DMS53 treated with DMSO at 0.1 percent for 48 hours (cell line): ENCODE measurements at regions not wholly inside any gene's neighbourhood (a gene's known extent, or its start where the extent isn't known, plus 50 kb on each side); places are given as distances from the start of the nearest gene placed in this dataset.
"Not testable (repeated sequence)": the region's sequence is repeated elsewhere in the genome, so short reads cannot be mapped to it uniquely, and the experiment has no call there.

Experiments used
- DNase-seq: peaks from one replicate; lab custom pipeline; 2025; ENCODE audit not compliant: unreplicated experiment; lab: John Stamatoyannopoulos, UW

DNA sequence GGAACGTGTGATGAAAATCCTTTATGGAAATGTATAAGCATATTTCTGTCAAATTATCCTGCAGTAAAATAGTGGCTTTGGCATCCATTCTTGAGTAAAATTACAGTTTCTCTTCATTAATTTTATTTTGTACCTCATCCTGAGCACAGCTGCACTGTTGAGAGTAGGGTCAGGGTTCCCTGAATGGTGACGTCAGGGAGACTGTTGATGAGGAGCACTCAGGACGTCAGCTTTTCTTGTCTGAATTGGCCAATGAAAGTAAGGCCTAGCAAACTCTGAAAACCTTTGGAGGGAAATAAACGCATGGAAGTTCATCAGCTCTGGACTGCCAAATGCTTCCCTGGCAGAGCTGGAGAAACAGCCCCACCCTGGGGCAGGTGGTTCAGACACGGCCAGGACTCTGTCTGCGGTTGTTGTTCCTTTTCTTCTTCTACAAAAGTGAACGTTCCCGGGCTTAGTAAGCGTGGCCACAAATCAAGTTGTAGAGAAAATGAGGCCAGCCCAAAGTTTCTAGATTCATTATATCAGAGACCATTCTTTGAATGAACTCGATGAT lies 179.7 kb upstream of the EXOC2 start:
- DNase-seq = no peak

DNA sequence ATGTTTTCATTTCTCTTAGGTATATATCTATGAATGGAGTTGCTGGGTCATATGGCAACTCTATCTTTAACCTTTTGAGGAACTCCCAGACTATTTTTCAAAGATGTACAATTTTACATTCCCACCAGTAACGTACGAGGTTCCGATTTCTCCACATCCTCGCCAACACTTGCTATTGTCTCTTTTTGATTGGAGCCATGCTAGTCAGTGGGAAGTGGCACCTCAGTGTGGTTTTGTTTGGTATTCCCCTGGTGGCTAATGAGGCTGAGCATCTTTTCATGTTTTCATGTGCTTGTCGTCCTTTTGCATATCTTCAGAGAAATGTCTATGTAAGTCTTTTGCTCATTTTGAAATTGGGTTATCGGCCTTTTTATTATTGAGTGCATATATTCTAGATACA lies 178.6 kb upstream of the EXOC2 start:
- DNase-seq = no peak

DNA sequence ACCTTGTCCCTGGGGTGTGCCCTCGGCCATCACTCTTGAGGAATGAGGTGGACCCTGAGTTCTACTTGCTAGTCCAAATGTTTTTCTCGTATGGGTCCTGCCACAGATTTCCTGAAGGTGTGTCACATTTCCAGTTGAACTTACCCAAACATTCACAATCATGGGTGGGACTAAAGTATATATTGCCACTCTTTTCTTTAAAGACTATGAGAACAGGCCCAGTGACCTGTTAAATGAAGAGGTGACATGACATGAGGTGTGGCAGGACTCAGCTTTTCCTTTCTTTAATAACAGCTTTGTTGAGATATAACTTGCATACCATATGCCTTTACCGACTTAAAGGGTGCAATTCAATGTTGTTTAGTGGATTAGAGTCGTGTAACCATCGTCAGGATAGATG lies 177.2 kb upstream of the EXOC2 start:
- DNase-seq = no peak

- no peak for DNase-seq
Observed at GRCh38 chr6:868201-868600, 175.3 kb upstream of the EXOC2 start.

DNA sequence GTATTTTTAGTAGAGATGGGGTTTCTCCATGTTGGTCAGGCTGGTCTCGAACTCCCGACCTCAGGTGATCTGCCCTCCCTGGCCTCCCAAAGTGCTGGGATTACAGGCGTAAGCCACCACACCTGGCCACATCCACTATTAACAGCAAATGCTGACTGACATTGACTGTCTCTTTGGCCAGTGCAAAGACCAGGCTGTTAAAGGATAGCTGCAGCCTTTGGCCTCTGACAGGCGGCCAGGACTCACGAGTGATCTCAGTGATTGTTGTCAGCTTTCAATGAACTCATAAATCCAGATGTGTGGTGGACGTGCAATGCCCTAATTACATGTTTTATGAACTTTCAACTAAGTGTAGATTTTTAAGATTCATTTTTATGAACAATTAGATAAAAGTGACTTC lies 174.4 kb upstream of the EXOC2 start:
- DNase-seq = no peak

DNA sequence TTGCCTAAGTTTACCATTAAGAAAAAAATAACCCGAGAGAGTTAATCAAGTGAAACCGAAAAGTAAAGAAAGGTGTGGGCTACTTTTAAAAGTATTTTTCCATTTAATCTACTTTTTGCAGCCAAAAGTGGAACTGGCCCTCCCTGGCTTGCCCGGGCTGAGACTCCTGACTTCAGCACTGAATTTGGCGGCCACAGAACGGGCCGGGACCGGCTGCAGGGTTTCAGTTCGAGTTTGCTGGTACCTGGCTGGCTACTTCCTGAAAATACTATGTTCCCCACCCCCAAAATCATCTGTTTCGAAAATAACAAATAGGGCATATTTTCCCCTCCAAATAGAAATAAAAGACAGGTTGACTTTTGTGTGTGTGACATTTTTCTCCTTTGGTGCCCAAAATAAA lies 173.4 kb upstream of the EXOC2 start:
- no peak for DNase-seq

GRCh38 chr6:865846-866245 lies 172.9 kb upstream of the EXOC2 start:
- no peak for DNase-seq

- no peak for DNase-seq
Observed at GRCh38 chr6:863831-864230, 170.9 kb upstream of the EXOC2 start.

- not testable (repeated sequence) for DNase-seq
Observed at GRCh38 chr6:863127-863526, 170.2 kb upstream of the EXOC2 start.

DNA sequence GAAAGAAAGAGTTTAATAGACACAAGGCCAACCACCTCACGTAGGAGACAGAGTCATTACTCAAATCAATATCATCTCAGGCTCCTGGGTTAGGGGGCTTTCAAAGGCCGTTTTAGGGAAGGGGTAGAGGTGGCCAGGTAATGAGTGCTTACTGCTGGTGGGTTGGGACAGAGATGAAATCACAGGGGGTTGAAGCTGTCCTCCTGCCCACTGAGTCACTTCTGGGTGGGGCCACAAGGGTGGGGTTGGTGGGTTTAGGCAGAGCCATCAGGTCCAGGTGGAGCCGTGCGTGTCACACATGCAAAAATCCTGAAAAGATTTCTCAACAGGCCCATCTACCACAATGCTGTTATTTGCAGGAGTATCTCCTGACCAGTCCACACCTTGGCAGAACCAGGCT lies 167.0 kb upstream of the EXOC2 start:
- DNase-seq = no peak

- DNase-seq = no peak
Observed at GRCh38 chr6:854406-855118, 161.6 kb upstream of the EXOC2 start.

GRCh38 chr6:852216-852615 lies 159.3 kb upstream of the EXOC2 start:
- not testable (repeated sequence) for DNase-seq

DNA sequence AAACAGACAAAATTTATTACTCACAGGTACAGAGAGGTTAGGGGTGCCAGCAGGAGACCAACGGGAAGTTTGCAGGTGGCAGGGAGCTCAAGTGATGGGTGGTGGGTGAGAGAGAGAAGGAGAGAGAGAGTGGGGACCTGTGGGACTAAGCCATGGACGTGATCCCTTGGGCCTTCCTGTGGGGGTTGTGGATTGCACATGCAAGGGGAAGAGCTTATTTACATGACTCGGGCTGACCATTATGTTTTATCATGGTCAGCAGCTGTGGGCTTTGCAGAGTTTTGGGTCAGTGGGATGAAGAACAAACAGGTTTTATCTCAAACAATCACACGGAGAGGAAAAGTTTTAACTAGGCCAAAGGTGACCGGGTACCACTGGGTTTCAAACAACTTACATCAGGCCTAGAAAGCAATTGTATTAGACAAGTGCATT lies 156.2 kb upstream of the EXOC2 start:
- no peak for DNase-seq

DNA sequence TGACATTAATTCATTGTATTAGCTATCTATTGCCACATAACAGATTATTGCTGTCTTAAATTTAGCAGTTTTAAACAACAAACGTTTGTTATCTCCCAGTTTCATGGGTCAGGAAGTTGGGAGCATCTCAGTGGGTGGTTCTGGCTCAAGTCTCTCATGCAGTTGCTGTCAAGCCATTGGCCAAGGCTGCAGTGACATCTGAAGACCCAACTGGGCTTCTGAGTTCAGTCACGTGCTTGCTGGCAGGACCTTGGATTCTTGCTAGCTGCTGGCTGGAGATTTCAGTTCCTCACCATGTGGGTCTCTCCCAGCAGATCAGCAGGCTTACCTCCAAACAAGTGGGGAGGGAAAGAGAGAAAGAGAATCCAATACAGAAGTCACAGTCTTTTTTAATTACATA lies 152.6 kb upstream of the EXOC2 start:
- DNase-seq = no peak

DNA sequence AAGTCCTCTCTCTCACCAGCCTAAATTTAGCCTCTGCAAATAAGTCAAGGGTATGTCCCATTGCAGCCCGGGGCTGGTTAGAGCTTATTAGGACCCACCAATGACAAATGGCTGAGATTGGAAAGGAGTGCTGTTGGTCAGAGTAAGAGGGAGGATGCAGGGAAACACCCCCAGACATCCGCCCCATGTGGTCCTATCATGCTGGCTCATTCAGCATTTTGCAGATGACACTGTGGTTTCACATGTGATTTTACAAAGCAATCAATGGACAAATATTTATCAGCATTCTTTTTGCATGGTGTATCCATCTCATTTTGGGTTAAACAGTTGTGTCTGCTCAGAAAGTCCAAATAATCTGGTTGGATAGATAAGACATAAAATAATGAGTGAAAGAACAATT lies 152.2 kb upstream of the EXOC2 start:
- no peak for DNase-seq

- DNase-seq = no peak
Observed at GRCh38 chr6:842141-842540, 149.2 kb upstream of the EXOC2 start.

- DNase-seq = no peak
Observed at GRCh38 chr6:841569-841968, 148.6 kb upstream of the EXOC2 start.

DNA sequence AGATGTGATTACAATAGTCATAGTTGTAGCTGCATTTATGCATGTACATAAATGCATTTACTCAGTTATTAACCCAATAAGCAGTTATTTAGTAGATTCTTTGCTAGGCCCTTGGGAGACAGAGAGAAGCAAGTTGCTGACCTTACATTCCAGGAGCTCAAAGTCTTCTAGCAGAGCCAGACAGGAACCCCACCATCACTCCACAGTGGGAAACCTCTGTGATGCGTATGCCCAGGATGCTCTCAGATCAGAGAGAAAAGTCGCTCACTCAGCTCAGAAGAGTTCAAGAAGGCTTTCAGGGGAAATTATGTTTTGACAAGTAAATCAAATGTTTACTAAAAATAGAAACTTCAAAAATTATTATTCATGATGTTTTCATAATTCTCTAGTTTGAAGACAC lies 146.3 kb upstream of the EXOC2 start:
- no peak for DNase-seq

GRCh38 chr6:837380-837779 lies 144.4 kb upstream of the EXOC2 start:
- no peak for DNase-seq

DNA sequence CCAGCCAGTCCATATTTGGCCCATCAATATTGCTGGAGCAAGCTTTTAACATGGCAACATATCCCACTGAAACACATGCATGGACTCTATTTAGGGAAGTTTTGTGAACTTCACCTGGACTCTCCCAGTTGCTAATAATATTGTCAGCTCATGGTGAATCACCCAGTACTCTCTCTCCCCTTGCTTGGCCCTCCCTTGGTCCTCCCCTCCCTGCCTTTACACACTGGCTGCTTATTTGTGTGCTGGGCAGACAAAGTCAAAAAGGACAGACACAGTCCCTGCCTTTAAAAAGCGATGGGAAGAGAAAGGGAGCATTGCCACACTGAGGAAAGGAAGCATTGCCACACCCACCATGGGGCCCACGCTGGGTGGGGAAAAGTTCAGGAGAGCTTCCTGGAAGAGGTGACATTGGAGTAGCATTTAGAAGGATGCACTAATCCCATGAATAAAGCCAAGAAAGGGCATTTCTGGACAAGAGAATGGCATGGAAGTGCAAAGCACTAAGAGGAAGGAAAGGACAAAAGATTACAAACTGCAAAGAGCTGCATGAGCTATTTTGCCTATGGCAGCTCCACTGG lies 143.4 kb upstream of the EXOC2 start:
- DNase-seq = no peak

GRCh38 chr6:835476-836160 lies 142.7 kb upstream of the EXOC2 start:
- DNase-seq = no peak

GRCh38 chr6:834866-835265 lies 141.9 kb upstream of the EXOC2 start:
- no peak for DNase-seq
